Keratinocyte (primary cell): ENCODE measurements at regions not wholly inside any gene's neighbourhood (a gene's known extent, or its start where the extent isn't known, plus 50 kb on each side); places are given as distances from the start of the nearest gene placed in this dataset.

Experiments used
- DNase-seq: peaks from one replicate; pipeline ENCODE4 v3.0.0-alpha.2; 2011; ENCODE audit warnings: low read depth, missing footprints, low spot score
- FAIRE-seq: peaks from 2 replicates; lab custom pipeline; 2011; peaks lifted over from hg19 to GRCh38; lab: Jason Lieb, UNC
- H2AFZ ChIP-seq: 2 replicates; pipeline ENCODE4 v1.6.0; 2012; ENCODE audit warnings: low read length, control low read depth, inconsistent platforms; ENCODE audit not compliant: control insufficient read depth
- H3K27ac ChIP-seq: 2 replicates; pipeline ENCODE4 v1.5.1; 2011; ENCODE audit warnings: low read length; ENCODE audit not compliant: control insufficient read depth, insufficient read depth
- H3K27me3 ChIP-seq: 3 replicates; pipeline ENCODE4 v1.6.0; 2011; ENCODE audit warnings: low read length; ENCODE audit not compliant: control insufficient read depth, insufficient read depth; ENCODE audit errors: extremely low read depth
- H3K36me3 ChIP-seq, 2 experiments: 2 replicates in 1 of 2; 3 replicates in 1 of 2; pipeline ENCODE4 v1.5.1; 2011; ENCODE audit warnings: low read length in 2 of 2, mild to moderate bottlenecking in 1 of 2; ENCODE audit not compliant: control insufficient read depth in 2 of 2, insufficient read depth in 2 of 2; ENCODE audit errors: extremely low read depth in 1 of 2
- H3K4me1 ChIP-seq: 3 replicates; pipeline ENCODE4 v1.5.1; 2011; ENCODE audit warnings: low read length; ENCODE audit not compliant: control insufficient read depth, insufficient read depth; ENCODE audit errors: extremely low read depth
- H3K4me2 ChIP-seq: 3 replicates; pipeline ENCODE4 v1.6.0; 2011; ENCODE audit warnings: low read depth, low read length; ENCODE audit not compliant: control insufficient read depth, insufficient read depth; ENCODE audit errors: extremely low read depth
- H3K4me3 ChIP-seq, 3 experiments: fragments of 200-600 bp in 1 of 3; sonication (generic) in 1 of 3; 2 replicates in 2 of 3; 3 replicates in 1 of 3; pipeline ENCODE4 v1.5.1; 2011 to 2016; ENCODE audit warnings: low read length in 3 of 3, mild to moderate bottlenecking in 3 of 3, control low read depth in 2 of 3, inconsistent platforms in 1 of 3, low read depth in 1 of 3, mixed read lengths in 1 of 3, mixed run types in 1 of 3, moderate library complexity in 1 of 3; ENCODE audit not compliant: control insufficient read depth in 2 of 3, insufficient read depth in 2 of 3; ENCODE audit errors: extremely low read depth in 1 of 3
- H3K79me2 ChIP-seq: 2 replicates; pipeline ENCODE4 v1.6.0; 2012; ENCODE audit warnings: low read length; ENCODE audit not compliant: control insufficient read depth, insufficient read depth
- H3K9ac ChIP-seq: 3 replicates; pipeline ENCODE4 v1.6.0; 2011; ENCODE audit warnings: low read length; ENCODE audit not compliant: control insufficient read depth, insufficient read depth; ENCODE audit errors: extremely low read depth
- H3K9me1 ChIP-seq: 3 replicates; pipeline ENCODE4 v1.6.0; 2011; ENCODE audit warnings: low read length; ENCODE audit not compliant: control insufficient read depth, insufficient read depth; ENCODE audit errors: extremely low read depth
- H3K9me3 ChIP-seq: 2 replicates; pipeline ENCODE4 v1.5.1; 2012; ENCODE audit warnings: low read depth, low read length; ENCODE audit not compliant: control insufficient read depth
- H4K20me1 ChIP-seq: 3 replicates; pipeline ENCODE4 v1.6.0; 2011; ENCODE audit warnings: low read length; ENCODE audit not compliant: control insufficient read depth, insufficient read depth; ENCODE audit errors: extremely low read depth
- CTCF ChIP-seq, 3 experiments: IDR thresholded peaks in 1 of 3; conservative IDR thresholded peaks in 1 of 3; optimal IDR thresholded peaks in 1 of 3; 2 replicates in 2 of 3; 3 replicates in 1 of 3; pipeline versions ENCODE3 to v1.5.1; 2011; ENCODE audit warnings: low read length in 3 of 3, mild to moderate bottlenecking in 3 of 3, moderate library complexity in 2 of 3, control low read depth in 1 of 3, inconsistent platforms in 1 of 3; ENCODE audit not compliant: insufficient read depth in 2 of 3; ENCODE audit errors: extremely low read depth in 1 of 3
- EZH2 ChIP-seq: IDR thresholded peaks from one replicate; pipeline ENCODE4 v1.6.1; 2012; ENCODE audit warnings: inconsistent platforms, mild to moderate bottlenecking, low read length, moderate library complexity
- dilution Hi-C: fragments of 300-500 bp; cut with MboI; formaldehyde crosslinking; loops from one replicate; pipeline ENCODE4 v1.7.0; 2020; ENCODE audit warnings: low sequenced_read_pairs; ENCODE audit not compliant: extremely low pct_ligation_motif_present

GRCh38 chr6:145142958-145143357 lies 592.4 kb downstream of the EPM2A start:
- no peak overlapping the region for H3K4me2 ChIP-seq
- H3K9ac ChIP-seq, result no peak overlapping the region
- no peak overlapping the region for H2AFZ ChIP-seq
- no peaks in the 10 kb centered on the region for H3K36me3 ChIP-seq
- no peaks in the 10 kb centered on the region for H3K79me2 ChIP-seq
- H3K9me3 ChIP-seq, result no peaks in the 10 kb centered on the region
- peaks cover 6% of the 10 kb centered on the region for H3K4me1 ChIP-seq
- DNase-seq (no peak), FAIRE-seq (no peak)
- H3K27ac ChIP-seq, result no peak overlapping the region
- dilution Hi-C loops, result no loop called here
- H3K9me1 ChIP-seq, result no peaks in the 10 kb centered on the region
- no peak overlapping the region for H3K4me3 ChIP-seq
- H4K20me1 ChIP-seq, result no peaks in the 10 kb centered on the region
- TF ChIP-seq EZH2 (no peak), CTCF (optimal IDR thresholded peaks at IDR 0.05 in 1 of 3, IDR thresholded peaks at IDR 0.05 in 1 of 3, conservative IDR thresholded peaks at IDR 0.05 in 1 of 3; ENCODE audit: extremely low read depth in 1 of 3, insufficient read depth in 2 of 3, low read length in 3 of 3) (no peak)
- no peaks in the 10 kb centered on the region for H3K27me3 ChIP-seq

GRCh38 chr6:145143379-145143778 lies 591.9 kb downstream of the EPM2A start:
- Histone ChIP-seq H3K9me1 (no peaks in the 10 kb centered on the region), H3K4me3 (no peak overlapping the region), H3K9ac (no peak overlapping the region), H3K27me3 (no peaks in the 10 kb centered on the region), H3K4me1 (peaks cover 9% of the 10 kb centered on the region), H3K4me2 (no peak overlapping the region), H3K36me3 (no peaks in the 10 kb centered on the region), H3K9me3 (no peaks in the 10 kb centered on the region), H2AFZ (no peak overlapping the region), H3K27ac (no peak overlapping the region), H4K20me1 (no peaks in the 10 kb centered on the region), H3K79me2 (no peaks in the 10 kb centered on the region)
- FAIRE-seq (no peak), DNase-seq (no peak)
- dilution Hi-C loops, result no loop called here
- no peak for TF ChIP-seq EZH2
- no peak for TF ChIP-seq CTCF (optimal IDR thresholded peaks at IDR 0.05 in 1 of 3, IDR thresholded peaks at IDR 0.05 in 1 of 3, conservative IDR thresholded peaks at IDR 0.05 in 1 of 3; ENCODE audit: extremely low read depth in 1 of 3, insufficient read depth in 2 of 3, low read length in 3 of 3)
